Erythroblast (primary cell): ENCODE measurements at regions not wholly inside any gene's neighbourhood (a gene's known extent, or its start where the extent isn't known, plus 50 kb on each side); places are given as distances from the start of the nearest gene placed in this dataset.

ENCODE experiments used
- GATA1 ChIP-seq: IDR thresholded peaks from 2 replicates; pipeline ENCODE4 v1.6.1; 2011; ENCODE audit warnings: low read depth, mild to moderate bottlenecking, control low read depth, low read length, moderate library complexity
- POLR2A ChIP-seq: IDR thresholded peaks from 2 replicates; pipeline ENCODE4 v1.6.1; 2011; ENCODE audit warnings: mild to moderate bottlenecking, low read length

DNA sequence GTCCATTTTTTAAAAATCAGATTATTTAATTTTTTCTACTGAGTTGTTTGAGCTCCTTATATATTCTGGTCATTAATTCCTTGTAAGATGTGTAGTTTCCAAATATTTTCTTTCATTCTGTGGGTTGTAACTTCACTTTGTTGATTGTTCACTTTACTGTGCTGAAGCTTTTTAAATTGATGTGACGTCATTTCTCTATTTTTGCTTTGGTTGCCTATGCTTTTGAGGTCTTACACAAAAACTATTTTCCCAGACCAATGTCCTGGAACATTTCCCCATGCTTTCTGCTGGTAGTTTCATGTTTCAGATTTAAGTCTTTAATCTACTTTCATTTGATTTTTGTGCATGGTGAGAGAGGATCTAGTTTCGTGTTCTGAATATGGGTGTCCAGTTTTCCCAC lies 753.6 kb downstream of the TRIML1 start:
- TF ChIP-seq POLR2A (no peak), GATA1 (no peak)
